GM23338 (cell line): ENCODE measurements at regions not wholly inside any gene's neighbourhood (a gene's known extent, or its start where the extent isn't known, plus 50 kb on each side); places are given as distances from the start of the nearest gene placed in this dataset.

ENCODE experiments used
- ATAC-seq: fragments of 200-7000 bp; cut with Tn5 transposase; 3 replicates; pipeline ENCODE4 v1.9.1; 2020
- DNase-seq: peaks from one replicate; pipeline ENCODE4 v3.0.0-alpha.2; 2015; ENCODE audit warnings: low spot score
- H2AFZ ChIP-seq: fragments of 200-600 bp; sonication (generic); 2 replicates; pipeline ENCODE4 v1.8.0; 2016; ENCODE audit warnings: antibody characterized with exemption, mild to moderate bottlenecking, moderate library complexity
- H3F3A ChIP-seq: fragments of 200-600 bp; sonication (generic); replicated peaks from 2 replicates; pipeline ENCODE4 v1.8.0; 2017; ENCODE audit warnings: antibody characterized with exemption, mixed run types, low read depth
- H3K27ac ChIP-seq: fragments of 200-600 bp; sonication (generic); 2 replicates; pipeline ENCODE4 v1.6.1; 2016; ENCODE audit warnings: low read depth
- H3K27me3 ChIP-seq: fragments of 200-600 bp; sonication (generic); 2 replicates; pipeline ENCODE4 v1.8.0; 2016; ENCODE audit warnings: mild to moderate bottlenecking, mixed run types, moderate library complexity; ENCODE audit not compliant: insufficient read depth
- H3K36me3 ChIP-seq: fragments of 200-600 bp; sonication (generic); 2 replicates; pipeline ENCODE4 v1.8.0; 2016; ENCODE audit warnings: mild to moderate bottlenecking; ENCODE audit not compliant: insufficient read depth
- H3K4me1 ChIP-seq: fragments of 200-600 bp; sonication (generic); 2 replicates; pipeline ENCODE4 v1.8.0; 2016; ENCODE audit warnings: mild to moderate bottlenecking, moderate library complexity; ENCODE audit not compliant: insufficient read depth
- H3K4me2 ChIP-seq: fragments of 200-600 bp; sonication (generic); 2 replicates; pipeline ENCODE4 v1.7.1; 2017; ENCODE audit warnings: mixed run types
- H3K4me3 ChIP-seq: fragments of 200-600 bp; sonication (generic); 2 replicates; pipeline ENCODE4 v1.6.1; 2016; ENCODE audit warnings: mixed run types
- H3K79me2 ChIP-seq: fragments of 200-600 bp; sonication (generic); replicated peaks from 2 replicates; pipeline ENCODE4 v1.8.0; 2017; ENCODE audit warnings: mild to moderate bottlenecking; ENCODE audit not compliant: insufficient read depth
- H3K9me2 ChIP-seq: fragments of 200-600 bp; sonication (generic); 2 replicates; pipeline ENCODE4 v1.8.0; 2017; ENCODE audit not compliant: insufficient read depth
- H4K20me1 ChIP-seq: fragments of 200-600 bp; sonication (generic); replicated peaks from 2 replicates; pipeline ENCODE4 v1.8.0; 2017; ENCODE audit warnings: mild to moderate bottlenecking; ENCODE audit not compliant: insufficient read depth
- H3K27ac Mint-ChIP-seq: 2 replicates; pipeline ENCODE4 v1.8.0; 2020; ENCODE audit warnings: inconsistent platforms, mild to moderate bottlenecking, moderate library complexity, mixed read lengths
- H3K27me3 Mint-ChIP-seq: 3 replicates; pipeline ENCODE4 v1.8.0; 2022; ENCODE audit warnings: low read depth, mild to moderate bottlenecking, moderate library complexity, mixed read lengths, inconsistent platforms; ENCODE audit not compliant: insufficient read depth, poor library complexity
- H3K36me3 Mint-ChIP-seq: 3 replicates; pipeline ENCODE4 v1.8.0; 2021; ENCODE audit warnings: low read depth, mild to moderate bottlenecking, inconsistent platforms, moderate library complexity, mixed read lengths
- H3K4me1 Mint-ChIP-seq: 3 replicates; pipeline ENCODE4 v1.8.0; 2020; ENCODE audit warnings: mild to moderate bottlenecking, inconsistent platforms, mixed read lengths
- H3K4me3 Mint-ChIP-seq: 3 replicates; pipeline ENCODE4 v1.8.0; 2021; ENCODE audit warnings: moderate library complexity, mild to moderate bottlenecking, inconsistent platforms, mixed read lengths
- H3K9me3 Mint-ChIP-seq: 3 replicates; pipeline ENCODE4 v1.8.0; 2020; ENCODE audit warnings: moderate library complexity, mild to moderate bottlenecking, inconsistent platforms, mixed read lengths
- CREB1 ChIP-seq: fragments of 250-450 bp; sonication (Bioruptor Pico); IDR thresholded peaks from 2 replicates; pipeline ENCODE4 v1.5.0; 2020; ENCODE audit warnings: low read depth, mild to moderate bottlenecking, moderate library complexity
- CTCF ChIP-seq, 2 experiments: fragments of 200-600 bp in 1 of 2; sonication (generic) in 1 of 2; conservative IDR thresholded peaks; 2 replicates each; pipeline versions ENCODE4 v1.5.1 to v1.6.1; 2016 to 2017; ENCODE audit warnings: antibody characterized with exemption in 2 of 2, low read depth in 2 of 2, mild to moderate bottlenecking in 2 of 2, moderate library complexity in 1 of 2
- ETS1 ChIP-seq: IDR thresholded peaks from 2 replicates; pipeline ENCODE4 v1.6.1; 2016; ENCODE audit warnings: antibody characterized with exemption
- EZH2 ChIP-seq: fragments of 200-600 bp; sonication (generic); IDR thresholded peaks from one replicate; pipeline ENCODE4 v1.8.0; 2017; ENCODE audit warnings: antibody characterized with exemption, mild to moderate bottlenecking, low read depth; ENCODE audit not compliant: unreplicated experiment
- EZH2phosphoT487 ChIP-seq: fragments of 200-600 bp; sonication (generic); IDR thresholded peaks from one replicate; pipeline ENCODE4 v1.8.1; 2018; ENCODE audit warnings: antibody characterized with exemption; ENCODE audit not compliant: unreplicated experiment
- JUNB ChIP-seq: IDR thresholded peaks from one replicate; pipeline ENCODE4 v1.6.1; 2016; ENCODE audit warnings: antibody characterized with exemption; ENCODE audit not compliant: unreplicated experiment
- NANOG ChIP-seq: IDR thresholded peaks from 2 replicates; pipeline ENCODE4 v1.6.1; 2016; ENCODE audit warnings: antibody characterized with exemption, borderline replicate concordance
- POLR2AphosphoS5 ChIP-seq: IDR thresholded peaks from 2 replicates; pipeline ENCODE4 v1.6.1; 2016; ENCODE audit warnings: antibody characterized with exemption, low read depth
- STAT1 ChIP-seq: IDR thresholded peaks from one replicate; pipeline ENCODE4 v1.6.1; 2016; ENCODE audit warnings: antibody characterized with exemption; ENCODE audit not compliant: unreplicated experiment
- ZNF114 ChIP-seq: fragments of 250-450 bp; sonication (Bioruptor Pico); IDR thresholded peaks from 2 replicates; pipeline ENCODE4 v1.5.0; 2020; ENCODE audit warnings: mild to moderate bottlenecking, moderate library complexity
- ZNF331 ChIP-seq: fragments of 250-450 bp; sonication (Bioruptor Pico); IDR thresholded peaks from 2 replicates; pipeline ENCODE4 v1.5.0; 2020; ENCODE audit warnings: low read depth, mild to moderate bottlenecking, moderate library complexity
- TF ChIP-seq, protein P1 (sequence below): IDR thresholded peaks from one replicate; pipeline ENCODE4 v1.6.1; 2018; ENCODE audit warnings: antibody characterized with exemption; ENCODE audit not compliant: unreplicated experiment
- TF ChIP-seq, protein P2 (sequence below): fragments of 250-450 bp; sonication (Bioruptor Pico); IDR thresholded peaks from 2 replicates; pipeline ENCODE4 v1.5.0; 2020; ENCODE audit warnings: mild to moderate bottlenecking, moderate library complexity

DNA sequence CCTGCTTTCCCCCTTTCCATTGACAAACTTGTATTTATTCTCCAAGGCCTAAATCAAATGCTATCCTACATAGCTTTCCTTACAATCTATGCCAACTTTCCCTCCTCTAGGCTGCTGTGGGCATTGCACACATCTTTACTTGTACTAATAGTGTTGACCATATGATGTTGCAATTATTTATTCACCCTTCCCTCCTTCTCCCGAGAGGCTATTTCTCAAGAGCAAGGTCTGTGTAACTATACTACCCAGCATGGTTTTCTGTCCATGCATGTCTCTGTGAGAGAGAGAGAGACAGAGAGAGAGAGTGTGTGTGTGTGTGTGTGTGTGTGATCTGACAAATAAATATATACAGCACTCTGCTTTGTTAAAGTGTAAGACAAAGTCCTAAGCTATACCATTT is 63.8 kb downstream of the GTPBP8 start:
- Histone ChIP-seq H3K4me3 (no peak overlapping the region), H3K4me1 (no peaks in the 10 kb centered on the region), H4K20me1 (no peaks in the 10 kb centered on the region), H3K79me2 (no peaks in the 10 kb centered on the region), H3K27me3 (no peaks in the 10 kb centered on the region), H3K27ac (no peak overlapping the region), H2AFZ (no peak overlapping the region), H3K36me3 (no peaks in the 10 kb centered on the region), H3F3A (no peaks in the 10 kb centered on the region), H3K9me2 (no peaks in the 10 kb centered on the region), H3K4me2 (no peak overlapping the region)
- ATAC-seq (no peak), DNase-seq (no peak)
- Mint-ChIP-seq H3K36me3 (no peaks in the 10 kb centered on the region), H3K27me3 (peaks cover 3% of the 10 kb centered on the region), H3K27ac (no peak overlapping the region), H3K4me1 (peaks cover 5% of the 10 kb centered on the region; the same call in 1 of the 3 replicates), H3K9me3 (no peaks in the 10 kb centered on the region), H3K4me3 (no peak overlapping the region)
- TF ChIP-seq EZH2phosphoT487 (no peak), ETS1 (no peak), EZH2 (no peak), CTCF (conservative IDR thresholded peaks at IDR 0.05; ENCODE audit: low read depth in 2 of 2) (no peak), POLR2AphosphoS5 (no peak), JUNB (no peak), CREB1 (CRISPR knock-in tag) (no peak), NANOG (no peak), ZNF331 (no peak), ZNF114 (CRISPR knock-in tag) (no peak), STAT1 (no peak)
- TF ChIP-seq, protein P1, sequence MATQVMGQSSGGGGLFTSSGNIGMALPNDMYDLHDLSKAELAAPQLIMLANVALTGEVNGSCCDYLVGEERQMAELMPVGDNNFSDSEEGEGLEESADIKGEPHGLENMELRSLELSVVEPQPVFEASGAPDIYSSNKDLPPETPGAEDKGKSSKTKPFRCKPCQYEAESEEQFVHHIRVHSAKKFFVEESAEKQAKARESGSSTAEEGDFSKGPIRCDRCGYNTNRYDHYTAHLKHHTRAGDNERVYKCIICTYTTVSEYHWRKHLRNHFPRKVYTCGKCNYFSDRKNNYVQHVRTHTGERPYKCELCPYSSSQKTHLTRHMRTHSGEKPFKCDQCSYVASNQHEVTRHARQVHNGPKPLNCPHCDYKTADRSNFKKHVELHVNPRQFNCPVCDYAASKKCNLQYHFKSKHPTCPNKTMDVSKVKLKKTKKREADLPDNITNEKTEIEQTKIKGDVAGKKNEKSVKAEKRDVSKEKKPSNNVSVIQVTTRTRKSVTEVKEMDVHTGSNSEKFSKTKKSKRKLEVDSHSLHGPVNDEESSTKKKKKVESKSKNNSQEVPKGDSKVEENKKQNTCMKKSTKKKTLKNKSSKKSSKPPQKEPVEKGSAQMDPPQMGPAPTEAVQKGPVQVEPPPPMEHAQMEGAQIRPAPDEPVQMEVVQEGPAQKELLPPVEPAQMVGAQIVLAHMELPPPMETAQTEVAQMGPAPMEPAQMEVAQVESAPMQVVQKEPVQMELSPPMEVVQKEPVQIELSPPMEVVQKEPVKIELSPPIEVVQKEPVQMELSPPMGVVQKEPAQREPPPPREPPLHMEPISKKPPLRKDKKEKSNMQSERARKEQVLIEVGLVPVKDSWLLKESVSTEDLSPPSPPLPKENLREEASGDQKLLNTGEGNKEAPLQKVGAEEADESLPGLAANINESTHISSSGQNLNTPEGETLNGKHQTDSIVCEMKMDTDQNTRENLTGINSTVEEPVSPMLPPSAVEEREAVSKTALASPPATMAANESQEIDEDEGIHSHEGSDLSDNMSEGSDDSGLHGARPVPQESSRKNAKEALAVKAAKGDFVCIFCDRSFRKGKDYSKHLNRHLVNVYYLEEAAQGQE = no peak
- TF ChIP-seq, protein P2, sequence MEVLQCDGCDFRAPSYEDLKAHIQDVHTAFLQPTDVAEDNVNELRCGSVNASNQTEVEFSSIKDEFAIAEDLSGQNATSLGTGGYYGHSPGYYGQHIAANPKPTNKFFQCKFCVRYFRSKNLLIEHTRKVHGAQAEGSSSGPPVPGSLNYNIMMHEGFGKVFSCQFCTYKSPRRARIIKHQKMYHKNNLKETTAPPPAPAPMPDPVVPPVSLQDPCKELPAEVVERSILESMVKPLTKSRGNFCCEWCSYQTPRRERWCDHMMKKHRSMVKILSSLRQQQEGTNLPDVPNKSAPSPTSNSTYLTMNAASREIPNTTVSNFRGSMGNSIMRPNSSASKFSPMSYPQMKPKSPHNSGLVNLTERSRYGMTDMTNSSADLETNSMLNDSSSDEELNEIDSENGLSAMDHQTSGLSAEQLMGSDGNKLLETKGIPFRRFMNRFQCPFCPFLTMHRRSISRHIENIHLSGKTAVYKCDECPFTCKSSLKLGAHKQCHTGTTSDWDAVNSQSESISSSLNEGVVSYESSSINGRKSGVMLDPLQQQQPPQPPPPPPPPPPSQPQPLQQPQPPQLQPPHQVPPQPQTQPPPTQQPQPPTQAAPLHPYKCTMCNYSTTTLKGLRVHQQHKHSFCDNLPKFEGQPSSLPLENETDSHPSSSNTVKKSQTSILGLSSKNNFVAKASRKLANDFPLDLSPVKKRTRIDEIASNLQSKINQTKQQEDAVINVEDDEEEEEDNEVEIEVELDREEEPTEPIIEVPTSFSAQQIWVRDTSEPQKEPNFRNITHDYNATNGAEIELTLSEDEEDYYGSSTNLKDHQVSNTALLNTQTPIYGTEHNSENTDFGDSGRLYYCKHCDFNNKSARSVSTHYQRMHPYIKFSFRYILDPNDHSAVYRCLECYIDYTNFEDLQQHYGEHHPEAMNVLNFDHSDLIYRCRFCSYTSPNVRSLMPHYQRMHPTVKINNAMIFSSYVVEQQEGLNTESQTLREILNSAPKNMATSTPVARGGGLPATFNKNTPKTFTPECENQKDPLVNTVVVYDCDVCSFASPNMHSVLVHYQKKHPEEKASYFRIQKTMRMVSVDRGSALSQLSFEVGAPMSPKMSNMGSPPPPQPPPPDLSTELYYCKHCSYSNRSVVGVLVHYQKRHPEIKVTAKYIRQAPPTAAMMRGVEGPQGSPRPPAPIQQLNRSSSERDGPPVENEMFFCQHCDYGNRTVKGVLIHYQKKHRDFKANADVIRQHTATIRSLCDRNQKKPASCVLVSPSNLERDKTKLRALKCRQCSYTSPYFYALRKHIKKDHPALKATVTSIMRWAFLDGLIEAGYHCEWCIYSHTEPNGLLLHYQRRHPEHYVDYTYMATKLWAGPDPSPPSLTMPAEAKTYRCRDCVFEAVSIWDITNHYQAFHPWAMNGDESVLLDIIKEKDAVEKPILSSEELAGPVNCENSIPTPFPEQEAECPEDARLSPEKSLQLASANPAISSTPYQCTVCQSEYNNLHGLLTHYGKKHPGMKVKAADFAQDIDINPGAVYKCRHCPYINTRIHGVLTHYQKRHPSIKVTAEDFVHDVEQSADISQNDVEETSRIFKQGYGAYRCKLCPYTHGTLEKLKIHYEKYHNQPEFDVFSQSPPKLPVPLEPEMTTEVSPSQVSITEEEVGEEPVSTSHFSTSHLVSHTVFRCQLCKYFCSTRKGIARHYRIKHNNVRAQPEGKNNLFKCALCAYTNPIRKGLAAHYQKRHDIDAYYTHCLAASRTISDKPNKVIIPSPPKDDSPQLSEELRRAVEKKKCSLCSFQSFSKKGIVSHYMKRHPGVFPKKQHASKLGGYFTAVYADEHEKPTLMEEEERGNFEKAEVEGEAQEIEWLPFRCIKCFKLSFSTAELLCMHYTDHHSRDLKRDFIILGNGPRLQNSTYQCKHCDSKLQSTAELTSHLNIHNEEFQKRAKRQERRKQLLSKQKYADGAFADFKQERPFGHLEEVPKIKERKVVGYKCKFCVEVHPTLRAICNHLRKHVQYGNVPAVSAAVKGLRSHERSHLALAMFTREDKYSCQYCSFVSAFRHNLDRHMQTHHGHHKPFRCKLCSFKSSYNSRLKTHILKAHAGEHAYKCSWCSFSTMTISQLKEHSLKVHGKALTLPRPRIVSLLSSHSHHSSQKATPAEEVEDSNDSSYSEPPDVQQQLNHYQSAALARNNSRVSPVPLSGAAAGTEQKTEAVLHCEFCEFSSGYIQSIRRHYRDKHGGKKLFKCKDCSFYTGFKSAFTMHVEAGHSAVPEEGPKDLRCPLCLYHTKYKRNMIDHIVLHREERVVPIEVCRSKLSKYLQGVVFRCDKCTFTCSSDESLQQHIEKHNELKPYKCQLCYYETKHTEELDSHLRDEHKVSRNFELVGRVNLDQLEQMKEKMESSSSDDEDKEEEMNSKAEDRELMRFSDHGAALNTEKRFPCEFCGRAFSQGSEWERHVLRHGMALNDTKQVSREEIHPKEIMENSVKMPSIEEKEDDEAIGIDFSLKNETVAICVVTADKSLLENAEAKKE (CRISPR knock-in tag) = no peak
